K562 (cell line): ENCODE measurements at regions not wholly inside any gene's neighbourhood (a gene's known extent, or its start where the extent isn't known, plus 50 kb on each side); places are given as distances from the start of the nearest gene placed in this dataset.

Experiments
- ATAC-seq: fragments of 200-7000 bp; cut with Tn5 transposase; 3 replicates; pipeline ENCODE4 v1.9.1; 2020; ENCODE audit warnings: moderate library complexity
- BruUV-seq: library from RNA; stranded (reverse); fragments of 400-500 nt; replicated peaks from 2 replicates; lab custom pipeline; 2021; lab: Mats Ljungman, UMichigan
- CTCF ChIA-PET: fragments of 300-600 bp; formaldehyde crosslinking; extraction: SDS; loops from one replicate; lab custom pipeline; 2021; ENCODE audit warnings: low intra/inter-chr PET ratio; lab: Yijun Ruan, JAX
- POLR2A ChIA-PET: fragments of 300-600, 350-650 bp; sonication (Branson Sonifier 250); formaldehyde crosslinking; extraction: SDS; loops from one replicate; lab custom pipeline; 2021; ENCODE audit warnings: antibody characterized with exemption, inconsistent platforms; lab: Yijun Ruan, JAX
- DNase-seq, 4 experiments: peaks; one replicate each; pipeline versions ENCODE4 v3.0.0 to v3.0.0-alpha.2; 2011 to 2018; ENCODE audit warnings: low spot score in 3 of 4, mixed read lengths in 3 of 4; ENCODE audit errors: extremely low read depth in 1 of 4
- FAIRE-seq: peaks from 2 replicates; lab custom pipeline; 2011; peaks lifted over from hg19 to GRCh38; lab: Jason Lieb, UNC
- H2AFZ ChIP-seq: 2 replicates; pipeline ENCODE4 v1.6.0; 2011; ENCODE audit warnings: low read depth, low read length, control low read depth, inconsistent platforms
- H3K27ac ChIP-seq: fragments of 200-600 bp; 3 replicates; pipeline ENCODE4 v1.8.0; 2011; ENCODE audit warnings: low read depth, mild to moderate bottlenecking, control low read depth, inconsistent platforms, low read length, moderate library complexity, mixed read lengths; ENCODE audit errors: extremely low read depth
- H3K27me3 ChIP-seq, 2 experiments: fragments of 300-600 bp in 1 of 2; 2 replicates in 1 of 2; 3 replicates in 1 of 2; pipeline versions ENCODE4 v1.6.0 to v1.8.0; 2011; ENCODE audit warnings: inconsistent platforms in 2 of 2, low read length in 2 of 2, mild to moderate bottlenecking in 1 of 2, mixed read lengths in 1 of 2, moderate library complexity in 1 of 2; ENCODE audit not compliant: control insufficient read depth in 2 of 2, insufficient read depth in 2 of 2
- H3K36me3 ChIP-seq: fragments of 300-600 bp; 3 replicates; pipeline ENCODE4 v1.8.0; 2011; ENCODE audit warnings: mild to moderate bottlenecking, low read length, inconsistent platforms; ENCODE audit not compliant: control insufficient read depth, insufficient read depth
- H3K4me1 ChIP-seq, 2 experiments: fragments of 200-600 bp in 1 of 2; replicated peaks in 1 of 2; 2 replicates in 1 of 2; 3 replicates in 1 of 2; pipeline versions ENCODE4 v1.5.1 to v1.8.0; 2011; ENCODE audit warnings: inconsistent platforms in 2 of 2, low read length in 2 of 2, mild to moderate bottlenecking in 1 of 2, mixed read lengths in 1 of 2, moderate library complexity in 1 of 2; ENCODE audit not compliant: control insufficient read depth in 2 of 2, insufficient read depth in 2 of 2
- H3K4me2 ChIP-seq: 2 replicates; pipeline ENCODE4 v1.6.1; 2011; ENCODE audit warnings: low read length, control low read depth, inconsistent platforms, mixed read lengths; ENCODE audit not compliant: insufficient read depth
- H3K4me3 ChIP-seq: fragments of 200-600 bp; sonication (generic), shearing (Covaris generic); 2 replicates; pipeline ENCODE4 v1.5.1; 2016; ENCODE audit warnings: control low read depth, inconsistent platforms
- H3K79me2 ChIP-seq: fragments of 200-600 bp; 3 replicates; pipeline ENCODE4 v1.8.0; 2011; ENCODE audit warnings: low read length, inconsistent platforms; ENCODE audit not compliant: control insufficient read depth, insufficient read depth
- H3K9ac ChIP-seq, 2 experiments: 2 replicates each; pipeline versions ENCODE4 v1.6.0 to v1.6.1; 2011; ENCODE audit warnings: low read depth in 2 of 2, low read length in 2 of 2, control low read depth in 1 of 2, inconsistent platforms in 1 of 2, mild to moderate bottlenecking in 1 of 2, mixed read lengths in 1 of 2; ENCODE audit not compliant: insufficient read depth in 1 of 2
- H3K9me1 ChIP-seq: one replicate; pipeline ENCODE4 v1.6.0; 2011; ENCODE audit warnings: inconsistent platforms, mild to moderate bottlenecking, low read length, moderate library complexity; ENCODE audit not compliant: control insufficient read depth, insufficient read depth
- H3K9me3 ChIP-seq: replicated peaks from 2 replicates; pipeline ENCODE4 v1.5.1; 2011; ENCODE audit warnings: low read depth, low read length, inconsistent platforms; ENCODE audit not compliant: control insufficient read depth, insufficient read depth
- H4K20me1 ChIP-seq: replicated peaks from 2 replicates; pipeline ENCODE4 v1.6.1; 2011; ENCODE audit warnings: low read length, inconsistent platforms, mixed read lengths; ENCODE audit not compliant: control insufficient read depth, insufficient read depth
- ARHGAP35 ChIP-seq: fragments of 450-650 bp; IDR thresholded peaks from 2 replicates; pipeline ENCODE4 v1.6.1; 2018; ENCODE audit not compliant: partially characterized antibody
- E2F6 ChIP-seq, 2 experiments: IDR thresholded peaks; 2 replicates each; pipeline ENCODE4 v1.6.1; 2011; ENCODE audit warnings: borderline replicate concordance in 1 of 2, control low read depth in 1 of 2, low read depth in 1 of 2, low read length in 1 of 2, mild to moderate bottlenecking in 1 of 2, mixed read lengths in 1 of 2, moderate library complexity in 1 of 2; ENCODE audit not compliant: insufficient read depth in 1 of 2, insufficient read length in 1 of 2, poor library complexity in 1 of 2, severe bottlenecking in 1 of 2; ENCODE audit errors: extremely low read depth in 1 of 2
- KLF1 ChIP-seq: fragments of 450-650 bp; IDR thresholded peaks from 2 replicates; pipeline ENCODE4 v1.6.1; 2016; ENCODE audit warnings: missing genetic modification characterization, missing compliant biosample characterization
- KLF13 ChIP-seq: fragments of 450-650 bp; IDR thresholded peaks from 2 replicates; pipeline ENCODE4 v1.6.1; 2016; ENCODE audit warnings: missing genetic modification characterization, low read depth, mild to moderate bottlenecking, missing compliant biosample characterization, moderate library complexity, borderline replicate concordance
- SMARCC2 ChIP-seq: fragments of 450-650 bp; IDR thresholded peaks from 2 replicates; pipeline ENCODE4 v1.6.1; 2017; ENCODE audit warnings: antibody characterized with exemption, moderate library complexity, mild to moderate bottlenecking, low read depth
- TEAD2 ChIP-seq: fragments of 450-650 bp; IDR thresholded peaks from 2 replicates; pipeline ENCODE4 v1.6.1; 2016; ENCODE audit warnings: missing genetic modification characterization, control low read depth, missing compliant biosample characterization
- VEZF1 ChIP-seq: fragments of 200-800 bp; sonication (Bioruptor generic); IDR thresholded peaks from 2 replicates; pipeline ENCODE4 v1.6.1; 2017; ENCODE audit warnings: missing genetic modification characterization, missing compliant biosample characterization
- ZFP30 ChIP-seq: fragments of 250-450 bp; sonication (Bioruptor Pico); IDR thresholded peaks from 2 replicates; pipeline ENCODE4 v1.8.0; 2022; ENCODE audit warnings: moderate library complexity, mild to moderate bottlenecking, inconsistent platforms, borderline replicate concordance
- WGBS: fragments of 100-300 bp; shearing (Covaris generic); methylation state at CpG from one replicate; pipeline ENCODE4 v1.1.6; 2016; ENCODE audit warnings: low coverage, mixed read lengths; ENCODE audit not compliant: insufficient coverage; ENCODE audit errors: missing lambda C conversion rate; 5-methylcytosine and 5-hydroxymethylcytosine counted together
- in situ Hi-C: fragments of 300-500 bp; cut with MboI; formaldehyde crosslinking; loops from 4 replicates; pipeline ENCODE4 v1.15.0; 2018; ENCODE audit warnings: inconsistent platforms, mixed read lengths
- intact Hi-C: fragments of 100-400 bp; cut with micrococcal nuclease; formaldehyde crosslinking; loops from 2 replicates; pipeline ENCODE4 v1.14.2; 2022

- Histone ChIP-seq H2AFZ (0 out of 2 replicates have a peak overlapping the region, but pooled peaks have one; percentile 22), H3K9me1 (no peaks in the 10 kb centered on the region), H4K20me1 (no peaks in the 10 kb centered on the region), H3K79me2 (no peaks in the 10 kb centered on the region), H3K9ac (no peak overlapping the region), H3K36me3 (no peaks in the 10 kb centered on the region), H3K27me3 (peaks cover 21 to 27% of the 10 kb centered on the region in 2 experiments; a peak in 4 of 5 replicates), H3K27ac (no peak overlapping the region), H3K4me2 (peak overlapping the region; percentile 48), H3K4me1 (no peaks in the 10 kb centered on the region; a peak in 1 of 5 replicates), H3K9me3 (no peaks in the 10 kb centered on the region), H3K4me3 (no peak overlapping the region)
- BruUV-seq, result no TSS peak
- DNase-seq, result peak in 1 of 4 experiments; percentile 20
- 4% methylated on average over 9 of the region's 9 CpGs for WGBS
- ATAC-seq, result peak; percentile 84
- intact Hi-C loops, result no loop called here
- FAIRE-seq, result peak; percentile 51
- in situ Hi-C loops, result no loop called here
- TF ChIP-seq SMARCC2 (no peak), TEAD2 (tag) (no peak), KLF13 (tag) (peak; percentile 62; the same call in 1 of the 2 replicates), VEZF1 (CRISPR knock-in tag) (peak; percentile 28; the same call in 1 of the 2 replicates), ZFP30 (no peak), KLF1 (tag) (peak; percentile 65; the same call in 1 of the 2 replicates), ARHGAP35 (no peak), E2F6 (IDR thresholded peaks at IDR 0.05; ENCODE audit: borderline replicate concordance in 1 of 2, extremely low read depth in 1 of 2, insufficient read depth in 1 of 2, insufficient read length in 1 of 2, low read depth in 1 of 2, low read length in 1 of 2, poor library complexity in 1 of 2, severe bottlenecking in 1 of 2) (no peak)
- POLR2A ChIA-PET, result interaction anchor here (1.0 to 1.4 kb wide), 2 partner anchors 16 to 18 kb away, joined by 3 read pairs; no protein-coding TSS in a partner anchor
- CTCF ChIA-PET, result no interaction called here
These were observed 157.6 kb upstream of the PLXNA4 start for GRCh38 chr7:132733860-132734259.
